HEK293 (cell line): ENCODE measurements at regions not wholly inside any gene's neighbourhood (a gene's known extent, or its start where the extent isn't known, plus 50 kb on each side); places are given as distances from the start of the nearest gene placed in this dataset.

ENCODE experiments used
- CTCF ChIA-PET: fragments of 350-600 bp; formaldehyde crosslinking; extraction: SDS; loops from one replicate; lab custom pipeline; 2021; ENCODE audit warnings: antibody characterized with exemption; lab: Yijun Ruan, JAX
- POLR2A ChIA-PET: fragments of 300-600 bp; formaldehyde crosslinking; extraction: SDS; loops from one replicate; lab custom pipeline; 2020; ENCODE audit warnings: antibody characterized with exemption, inconsistent platforms; lab: Yijun Ruan, JAX
- H3K27ac ChIP-seq: fragments of 200-500 bp; sonication (Bioruptor generic); 2 replicates; pipeline ENCODE4 v1.5.1; 2014; ENCODE audit warnings: low read depth, low read length, control low read depth, inconsistent platforms; ENCODE audit errors: extremely low read depth
- H3K36me3 ChIP-seq, 2 experiments: fragments of 200-500 bp in 1 of 2; sonication (Bioruptor generic) in 1 of 2; 1 replicate in 1 of 2; 2 replicates in 1 of 2; pipeline ENCODE4 v1.5.1; 2014 to 2017; ENCODE audit warnings: inconsistent platforms in 2 of 2, low read length in 2 of 2; ENCODE audit not compliant: control insufficient read depth in 2 of 2, insufficient read depth in 1 of 2
- H3K4me1 ChIP-seq: fragments of 200-500 bp; sonication (Bioruptor generic); 2 replicates; pipeline ENCODE4 v1.5.1; 2014; ENCODE audit warnings: mild to moderate bottlenecking, low read length, inconsistent platforms; ENCODE audit not compliant: control insufficient read depth, insufficient read depth
- H3K4me3 ChIP-seq: 2 replicates; pipeline ENCODE4 v1.5.1; 2011; ENCODE audit warnings: low read depth, mild to moderate bottlenecking, control low read depth, low read length, moderate library complexity
- H3K9me3 ChIP-seq: fragments of 200-500 bp; sonication (Bioruptor generic); 2 replicates; pipeline ENCODE4 v1.5.1; 2014; ENCODE audit warnings: low read depth, low read length, inconsistent platforms; ENCODE audit not compliant: control insufficient read depth, insufficient read depth
- IKZF3 ChIP-seq: fragments of 450-650 bp; IDR thresholded peaks from 2 replicates; pipeline ENCODE4 v1.5.0; 2018; ENCODE audit warnings: missing biosample characterization, mild to moderate bottlenecking, missing genetic modification characterization, moderate library complexity
- KLF9 ChIP-seq: fragments of 450-650 bp; formaldehyde crosslinking; IDR thresholded peaks from 2 replicates; pipeline ENCODE4 v1.5.1; 2016; ENCODE audit warnings: missing biosample characterization, missing genetic modification characterization, low read depth
- REPIN1 ChIP-seq: fragments of 450-650 bp; formaldehyde crosslinking; IDR thresholded peaks from 2 replicates; pipeline ENCODE4 v1.5.1; 2017; ENCODE audit warnings: missing biosample characterization, missing genetic modification characterization, low read depth
- TRIM28 ChIP-seq: IDR thresholded peaks from 2 replicates; pipeline ENCODE4 v1.6.1; 2011; ENCODE audit warnings: low read length, control low read depth, borderline replicate concordance
- ZBTB20 ChIP-seq: fragments of 450-650 bp; formaldehyde crosslinking; IDR thresholded peaks from 2 replicates; pipeline ENCODE4 v1.5.1; 2016; ENCODE audit warnings: missing biosample characterization, missing genetic modification characterization
- ZNF37A ChIP-seq: fragments of 450-650 bp; IDR thresholded peaks from 2 replicates; pipeline ENCODE4 v1.5.1; 2018; ENCODE audit warnings: missing biosample characterization, missing genetic modification characterization
- ZNF404 ChIP-seq: fragments of 450-650 bp; formaldehyde crosslinking; IDR thresholded peaks from 2 replicates; pipeline ENCODE4 v1.5.1; 2017; ENCODE audit warnings: missing biosample characterization, missing genetic modification characterization
- ZNF426 ChIP-seq: fragments of 450-650 bp; formaldehyde crosslinking; IDR thresholded peaks from 2 replicates; pipeline ENCODE4 v1.5.1; 2017; ENCODE audit warnings: missing biosample characterization, missing genetic modification characterization, mild to moderate bottlenecking, inconsistent platforms, moderate library complexity
- ZNF48 ChIP-seq: fragments of 450-650 bp; formaldehyde crosslinking; IDR thresholded peaks from 2 replicates; pipeline ENCODE4 v1.5.1; 2016; ENCODE audit warnings: missing biosample characterization, missing genetic modification characterization
- ZNF610 ChIP-seq: fragments of 450-650 bp; formaldehyde crosslinking; IDR thresholded peaks from 2 replicates; pipeline ENCODE4 v1.5.1; 2016; ENCODE audit warnings: missing biosample characterization, missing genetic modification characterization, borderline replicate concordance
- ZNF623 ChIP-seq: fragments of 450-650 bp; formaldehyde crosslinking; IDR thresholded peaks from 2 replicates; pipeline ENCODE4 v1.5.1; 2016; ENCODE audit warnings: missing biosample characterization, missing genetic modification characterization
- ZNF660 ChIP-seq: fragments of 450-650 bp; IDR thresholded peaks from 2 replicates; pipeline ENCODE4 v1.5.1; 2018; ENCODE audit warnings: missing biosample characterization, mild to moderate bottlenecking, missing genetic modification characterization
- TF ChIP-seq, protein P1 (sequence below): fragments of 450-650 bp; formaldehyde crosslinking; IDR thresholded peaks from 2 replicates; pipeline ENCODE4 v1.5.1; 2016; ENCODE audit warnings: missing biosample characterization, missing genetic modification characterization
- TF ChIP-seq, protein P2 (sequence below): fragments of 450-650 bp; formaldehyde crosslinking; IDR thresholded peaks from 2 replicates; pipeline ENCODE4 v1.5.1; 2016; ENCODE audit warnings: missing biosample characterization, missing genetic modification characterization
- TF ChIP-seq, protein P3 (sequence below): fragments of 450-650 bp; formaldehyde crosslinking; IDR thresholded peaks from 2 replicates; pipeline ENCODE4 v1.5.1; 2016; ENCODE audit warnings: missing biosample characterization, missing genetic modification characterization, borderline replicate concordance
- TF ChIP-seq, protein P4 (sequence below): fragments of 450-650 bp; formaldehyde crosslinking; IDR thresholded peaks from 2 replicates; pipeline ENCODE4 v1.5.0; 2017; ENCODE audit warnings: missing biosample characterization, missing genetic modification characterization, borderline replicate concordance

DNA sequence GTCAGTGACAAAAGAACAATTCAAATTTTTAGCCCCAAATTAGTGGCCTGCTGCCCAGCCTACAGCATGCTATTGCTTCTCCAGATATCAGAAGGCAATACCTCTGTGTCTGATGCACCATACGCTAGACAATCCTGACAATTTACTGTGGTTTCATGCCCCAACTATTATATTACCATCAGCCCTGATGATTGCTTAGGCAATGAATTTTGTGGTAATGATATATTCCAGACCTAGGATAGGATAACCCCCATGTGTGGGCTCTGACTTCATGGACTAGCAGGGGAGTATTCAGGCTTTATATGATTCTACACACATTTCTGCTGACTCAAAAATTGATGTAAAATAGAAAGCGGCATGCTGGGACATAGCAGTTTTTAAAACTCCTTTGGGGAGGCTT lies 168.7 kb upstream of the FST start (continued):
- no peak for TF ChIP-seq ZNF37A (tag by site-specific recombination)

DNA sequence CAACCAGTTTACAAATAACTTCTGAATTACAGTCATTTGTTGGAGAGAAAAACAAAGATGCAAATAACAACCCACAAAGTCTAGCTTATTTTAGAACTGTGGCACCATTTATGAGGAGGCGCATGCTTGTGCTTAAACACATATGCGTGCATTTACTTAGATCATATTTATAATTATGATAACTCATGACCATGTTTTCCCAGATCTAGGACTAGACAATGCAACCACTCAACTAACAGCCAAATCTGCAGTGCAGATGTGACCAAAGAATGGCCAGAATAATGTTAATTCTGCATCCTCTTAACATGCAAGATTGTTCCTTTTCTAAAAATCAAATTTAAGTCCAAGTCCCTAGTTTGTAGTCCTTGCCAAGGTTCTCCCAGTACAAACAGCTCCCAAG lies 167.3 kb upstream of the FST start:
- ChIA-PET CTCF (interaction anchor here (0.5 kb wide), 1 partner anchor 78 kb away, joined by 3 read pairs; no protein-coding TSS in a partner anchor), POLR2A (no interaction called here)
- Histone ChIP-seq H3K36me3 (no peaks in the 10 kb centered on the region), H3K27ac (no peak overlapping the region), H3K4me1 (no peaks in the 10 kb centered on the region), H3K4me3 (no peak overlapping the region), H3K9me3 (no peaks in the 10 kb centered on the region)
- no peak for TF ChIP-seq TRIM28
- TF ChIP-seq, protein P1, sequence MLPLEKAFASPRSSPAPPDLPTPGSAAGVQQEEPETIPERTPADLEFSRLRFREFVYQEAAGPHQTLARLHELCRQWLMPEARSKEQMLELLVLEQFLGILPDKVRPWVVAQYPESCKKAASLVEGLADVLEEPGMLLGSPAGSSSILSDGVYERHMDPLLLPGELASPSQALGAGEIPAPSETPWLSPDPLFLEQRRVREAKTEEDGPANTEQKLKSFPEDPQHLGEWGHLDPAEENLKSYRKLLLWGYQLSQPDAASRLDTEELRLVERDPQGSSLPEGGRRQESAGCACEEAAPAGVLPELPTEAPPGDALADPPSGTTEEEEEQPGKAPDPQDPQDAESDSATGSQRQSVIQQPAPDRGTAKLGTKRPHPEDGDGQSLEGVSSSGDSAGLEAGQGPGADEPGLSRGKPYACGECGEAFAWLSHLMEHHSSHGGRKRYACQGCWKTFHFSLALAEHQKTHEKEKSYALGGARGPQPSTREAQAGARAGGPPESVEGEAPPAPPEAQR (tag by site-specific recombination): no peak
- TF ChIP-seq ZNF48 (tag by site-specific recombination): no peak
- TF ChIP-seq ZBTB20 (tag by site-specific recombination): no peak
- no peak for TF ChIP-seq ZNF660 (tag by site-specific recombination)
- no peak for TF ChIP-seq REPIN1 (tag by site-specific recombination)
- TF ChIP-seq, protein P2, sequence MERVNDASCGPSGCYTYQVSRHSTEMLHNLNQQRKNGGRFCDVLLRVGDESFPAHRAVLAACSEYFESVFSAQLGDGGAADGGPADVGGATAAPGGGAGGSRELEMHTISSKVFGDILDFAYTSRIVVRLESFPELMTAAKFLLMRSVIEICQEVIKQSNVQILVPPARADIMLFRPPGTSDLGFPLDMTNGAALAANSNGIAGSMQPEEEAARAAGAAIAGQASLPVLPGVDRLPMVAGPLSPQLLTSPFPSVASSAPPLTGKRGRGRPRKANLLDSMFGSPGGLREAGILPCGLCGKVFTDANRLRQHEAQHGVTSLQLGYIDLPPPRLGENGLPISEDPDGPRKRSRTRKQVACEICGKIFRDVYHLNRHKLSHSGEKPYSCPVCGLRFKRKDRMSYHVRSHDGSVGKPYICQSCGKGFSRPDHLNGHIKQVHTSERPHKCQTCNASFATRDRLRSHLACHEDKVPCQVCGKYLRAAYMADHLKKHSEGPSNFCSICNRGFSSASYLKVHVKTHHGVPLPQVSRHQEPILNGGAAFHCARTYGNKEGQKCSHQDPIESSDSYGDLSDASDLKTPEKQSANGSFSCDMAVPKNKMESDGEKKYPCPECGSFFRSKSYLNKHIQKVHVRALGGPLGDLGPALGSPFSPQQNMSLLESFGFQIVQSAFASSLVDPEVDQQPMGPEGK (tag by site-specific recombination): no peak
- no peak for TF ChIP-seq ZNF623 (tag by site-specific recombination)
- TF ChIP-seq, protein P3, sequence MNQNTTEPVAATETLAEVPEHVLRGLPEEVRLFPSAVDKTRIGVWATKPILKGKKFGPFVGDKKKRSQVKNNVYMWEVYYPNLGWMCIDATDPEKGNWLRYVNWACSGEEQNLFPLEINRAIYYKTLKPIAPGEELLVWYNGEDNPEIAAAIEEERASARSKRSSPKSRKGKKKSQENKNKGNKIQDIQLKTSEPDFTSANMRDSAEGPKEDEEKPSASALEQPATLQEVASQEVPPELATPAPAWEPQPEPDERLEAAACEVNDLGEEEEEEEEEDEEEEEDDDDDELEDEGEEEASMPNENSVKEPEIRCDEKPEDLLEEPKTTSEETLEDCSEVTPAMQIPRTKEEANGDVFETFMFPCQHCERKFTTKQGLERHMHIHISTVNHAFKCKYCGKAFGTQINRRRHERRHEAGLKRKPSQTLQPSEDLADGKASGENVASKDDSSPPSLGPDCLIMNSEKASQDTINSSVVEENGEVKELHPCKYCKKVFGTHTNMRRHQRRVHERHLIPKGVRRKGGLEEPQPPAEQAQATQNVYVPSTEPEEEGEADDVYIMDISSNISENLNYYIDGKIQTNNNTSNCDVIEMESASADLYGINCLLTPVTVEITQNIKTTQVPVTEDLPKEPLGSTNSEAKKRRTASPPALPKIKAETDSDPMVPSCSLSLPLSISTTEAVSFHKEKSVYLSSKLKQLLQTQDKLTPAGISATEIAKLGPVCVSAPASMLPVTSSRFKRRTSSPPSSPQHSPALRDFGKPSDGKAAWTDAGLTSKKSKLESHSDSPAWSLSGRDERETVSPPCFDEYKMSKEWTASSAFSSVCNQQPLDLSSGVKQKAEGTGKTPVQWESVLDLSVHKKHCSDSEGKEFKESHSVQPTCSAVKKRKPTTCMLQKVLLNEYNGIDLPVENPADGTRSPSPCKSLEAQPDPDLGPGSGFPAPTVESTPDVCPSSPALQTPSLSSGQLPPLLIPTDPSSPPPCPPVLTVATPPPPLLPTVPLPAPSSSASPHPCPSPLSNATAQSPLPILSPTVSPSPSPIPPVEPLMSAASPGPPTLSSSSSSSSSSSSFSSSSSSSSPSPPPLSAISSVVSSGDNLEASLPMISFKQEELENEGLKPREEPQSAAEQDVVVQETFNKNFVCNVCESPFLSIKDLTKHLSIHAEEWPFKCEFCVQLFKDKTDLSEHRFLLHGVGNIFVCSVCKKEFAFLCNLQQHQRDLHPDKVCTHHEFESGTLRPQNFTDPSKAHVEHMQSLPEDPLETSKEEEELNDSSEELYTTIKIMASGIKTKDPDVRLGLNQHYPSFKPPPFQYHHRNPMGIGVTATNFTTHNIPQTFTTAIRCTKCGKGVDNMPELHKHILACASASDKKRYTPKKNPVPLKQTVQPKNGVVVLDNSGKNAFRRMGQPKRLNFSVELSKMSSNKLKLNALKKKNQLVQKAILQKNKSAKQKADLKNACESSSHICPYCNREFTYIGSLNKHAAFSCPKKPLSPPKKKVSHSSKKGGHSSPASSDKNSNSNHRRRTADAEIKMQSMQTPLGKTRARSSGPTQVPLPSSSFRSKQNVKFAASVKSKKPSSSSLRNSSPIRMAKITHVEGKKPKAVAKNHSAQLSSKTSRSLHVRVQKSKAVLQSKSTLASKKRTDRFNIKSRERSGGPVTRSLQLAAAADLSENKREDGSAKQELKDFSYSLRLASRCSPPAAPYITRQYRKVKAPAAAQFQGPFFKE (tag by site-specific recombination): no peak
- TF ChIP-seq ZNF404: no peak
- TF ChIP-seq ZNF426 (tag by site-specific recombination): no peak
- TF ChIP-seq KLF9: no peak
- TF ChIP-seq, protein P4, sequence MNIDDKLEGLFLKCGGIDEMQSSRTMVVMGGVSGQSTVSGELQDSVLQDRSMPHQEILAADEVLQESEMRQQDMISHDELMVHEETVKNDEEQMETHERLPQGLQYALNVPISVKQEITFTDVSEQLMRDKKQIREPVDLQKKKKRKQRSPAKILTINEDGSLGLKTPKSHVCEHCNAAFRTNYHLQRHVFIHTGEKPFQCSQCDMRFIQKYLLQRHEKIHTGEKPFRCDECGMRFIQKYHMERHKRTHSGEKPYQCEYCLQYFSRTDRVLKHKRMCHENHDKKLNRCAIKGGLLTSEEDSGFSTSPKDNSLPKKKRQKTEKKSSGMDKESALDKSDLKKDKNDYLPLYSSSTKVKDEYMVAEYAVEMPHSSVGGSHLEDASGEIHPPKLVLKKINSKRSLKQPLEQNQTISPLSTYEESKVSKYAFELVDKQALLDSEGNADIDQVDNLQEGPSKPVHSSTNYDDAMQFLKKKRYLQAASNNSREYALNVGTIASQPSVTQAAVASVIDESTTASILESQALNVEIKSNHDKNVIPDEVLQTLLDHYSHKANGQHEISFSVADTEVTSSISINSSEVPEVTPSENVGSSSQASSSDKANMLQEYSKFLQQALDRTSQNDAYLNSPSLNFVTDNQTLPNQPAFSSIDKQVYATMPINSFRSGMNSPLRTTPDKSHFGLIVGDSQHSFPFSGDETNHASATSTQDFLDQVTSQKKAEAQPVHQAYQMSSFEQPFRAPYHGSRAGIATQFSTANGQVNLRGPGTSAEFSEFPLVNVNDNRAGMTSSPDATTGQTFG: no peak
- TF ChIP-seq IKZF3: no peak
- TF ChIP-seq ZNF610: no peak
